ENCODE measurements at regions not wholly inside any gene's neighbourhood (a gene's known extent, or its start where the extent isn't known, plus 50 kb on each side); places are given as distances from the start of the nearest gene placed in this dataset.

DNA sequence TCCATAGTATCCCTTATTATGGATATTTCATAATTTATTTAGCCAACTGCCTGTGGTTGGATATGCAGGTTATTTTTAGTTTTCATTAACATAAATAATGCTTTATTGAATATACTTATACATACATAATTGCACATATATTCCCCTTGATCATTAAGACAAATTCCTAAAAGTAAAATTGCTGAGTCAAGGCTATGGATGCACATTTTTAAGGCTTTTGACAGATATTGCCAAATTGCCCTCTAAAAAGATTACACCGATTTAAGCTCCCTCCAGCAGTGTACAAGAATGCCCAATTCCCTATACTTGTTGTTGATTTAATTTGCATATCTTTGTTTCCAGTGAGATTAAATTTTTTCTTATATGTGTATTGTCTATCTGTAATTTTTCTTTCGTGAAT, 176.7 kb downstream of the C1orf94 start:
- Histone ChIP-seq H3K9me3 (ENCODE audit: control insufficient read depth, low read depth, low read length) (no peaks in the 10 kb centered on the region), H3K9ac (ENCODE audit: extremely low read depth, insufficient read length, low read length) (no peak overlapping the region), H2BK12ac (ENCODE audit: insufficient read length, low read depth, low read length) (no peak overlapping the region), H3K4me2 (ENCODE audit: insufficient read depth, insufficient read length, low read length) (no peak overlapping the region), H2BK20ac (ENCODE audit: low read depth, low read length, poor library complexity, severe bottlenecking) (no peak overlapping the region), H3T11ph (ENCODE audit: low read length) (no peak overlapping the region), H3K4me1 (ENCODE audit: insufficient read depth, low read length) (no peaks in the 10 kb centered on the region), H3K79me1 (ENCODE audit: insufficient read depth, low read depth, low read length, poor library complexity, severe bottlenecking) (no peaks in the 10 kb centered on the region), H2BK15ac (ENCODE audit: low read depth, low read length) (no peak overlapping the region), H3K4ac (ENCODE audit: low read depth, low read length) (no peak overlapping the region), H2BK5ac (ENCODE audit: insufficient read length, low read length) (no peak overlapping the region), H4K91ac (ENCODE audit: insufficient read length, low read depth, low read length) (no peak overlapping the region), H2AK5ac (ENCODE audit: insufficient read length, low read length) (no peak overlapping the region), H2AFZ (ENCODE audit: low read length) (no peak overlapping the region), H3K27me3 (ENCODE audit: insufficient read depth, low read length) (no peaks in the 10 kb centered on the region), H3K23me2 (ENCODE audit: insufficient read length, low read depth, low read length, poor library complexity, severe bottlenecking) (no peaks in the 10 kb centered on the region), H3K79me2 (ENCODE audit: insufficient read depth, low read length) (no peaks in the 10 kb centered on the region), H4K8ac (replicated peaks; ENCODE audit: insufficient read length, low read depth, low read length) (no peak overlapping the region), H3K27ac (ENCODE audit: insufficient read length, low read depth, low read length) (no peak overlapping the region), H4K5ac (ENCODE audit: insufficient read length, low read depth, low read length) (no peak overlapping the region), H2BK120ac (ENCODE audit: low read depth, low read length, poor library complexity, severe bottlenecking) (no peak overlapping the region), H4K20me1 (ENCODE audit: control insufficient read depth, insufficient read depth, insufficient read length) (no peaks in the 10 kb centered on the region), H3K56ac (ENCODE audit: insufficient read length, low read depth, low read length) (no peak overlapping the region), H3K14ac (ENCODE audit: insufficient read depth, low read length) (no peak overlapping the region), H3K18ac (ENCODE audit: insufficient read length, low read depth, low read length) (no peak overlapping the region), H3K23ac (ENCODE audit: insufficient read length, low read depth, low read length) (no peak overlapping the region)
- DNase-seq = no peak
- H3K27ac Mint-ChIP-seq = no peak overlapping the region
- no peak overlapping the region for H3K4me3 Mint-ChIP-seq
- TF ChIP-seq CTCF (conservative IDR thresholded peaks at IDR 0.05) = no peak
- peaks cover 11 to 14% of the 10 kb centered on the region in 2 experiments; a peak in 3 of 4 replicates for H3K4me1 Mint-ChIP-seq
- H3K27me3 Mint-ChIP-seq (ENCODE audit: low read depth) = peaks cover 16% of the 10 kb centered on the region
- H3K9me3 Mint-ChIP-seq = no peaks in the 10 kb centered on the region
- WGBS (ENCODE audit: extremely low coverage, insufficient read length, low lambda C conversion rate) = no CpG with 5 or more reads among the region's 2 CpGs
- H3K36me3 Mint-ChIP-seq (ENCODE audit: insufficient read depth in 1 of 3, low read depth in 3 of 3) = no peaks in the 10 kb centered on the region

All from H9 (cell line).